Activated CD4-positive, alpha-beta memory T cell treated with anti-CD3 and anti-CD28 coated beads for 36 hours (primary cell): ENCODE measurements at regions not wholly inside any gene's neighbourhood (a gene's known extent, or its start where the extent isn't known, plus 50 kb on each side); places are given as distances from the start of the nearest gene placed in this dataset.
"Not testable (repeated sequence)": the region's sequence is repeated elsewhere in the genome, so short reads cannot be mapped to it uniquely, and the experiment has no call there.

ENCODE experiments used
- CTCF ChIA-PET: fragments of 350-600 bp; sonication (Branson Sonifier 250); formaldehyde crosslinking; loops from one replicate; lab custom pipeline; 2021; ENCODE audit warnings: antibody characterized with exemption, inconsistent platforms; lab: Charles Lee
- POLR2A ChIA-PET: fragments of 350-600 bp; sonication (Branson Sonifier 250); formaldehyde crosslinking; loops from one replicate; lab custom pipeline; 2021; ENCODE audit warnings: antibody characterized with exemption; lab: Charles Lee
- DNase-seq: peaks from one replicate; pipeline ENCODE4 v3.0.0-alpha.2; 2020
- H3K27ac Mint-ChIP-seq: one replicate; pipeline ENCODE4 v1.8.0; 2021; ENCODE audit warnings: mixed read lengths
- H3K27me3 Mint-ChIP-seq: one replicate; pipeline ENCODE4 v1.8.0; 2021; ENCODE audit warnings: mixed read lengths
- H3K36me3 Mint-ChIP-seq: one replicate; pipeline ENCODE4 v1.8.0; 2021; ENCODE audit warnings: mixed read lengths
- H3K4me1 Mint-ChIP-seq: one replicate; pipeline ENCODE4 v1.8.0; 2021; ENCODE audit warnings: low read depth, mixed read lengths
- H3K4me3 Mint-ChIP-seq: one replicate; pipeline ENCODE4 v1.8.0; 2021; ENCODE audit warnings: mild to moderate bottlenecking, mixed read lengths
- H3K9me3 Mint-ChIP-seq: one replicate; pipeline ENCODE4 v1.8.0; 2021; ENCODE audit warnings: mixed read lengths
- intact Hi-C: fragments of 100-400 bp; cut with micrococcal nuclease; formaldehyde crosslinking; loops from one replicate; pipeline ENCODE4 v1.15.1; 2023

DNA sequence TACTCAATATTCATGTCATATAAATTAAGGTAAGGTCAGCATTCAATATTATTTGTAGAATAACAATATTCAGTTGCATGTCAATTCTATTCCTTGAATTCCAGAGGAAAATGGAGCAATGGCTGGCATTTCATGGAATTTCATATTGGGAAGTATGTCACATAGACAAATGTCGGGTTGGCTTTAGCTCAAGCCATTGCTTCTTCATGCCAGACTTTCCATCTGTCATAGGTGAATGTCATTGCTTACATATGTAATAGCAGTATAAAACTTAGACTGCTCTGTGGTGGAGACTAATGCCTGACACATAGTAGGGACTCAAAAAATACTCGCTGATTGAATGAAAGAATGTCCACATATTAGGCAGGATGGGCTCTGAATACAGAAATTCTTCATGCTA lies 509.6 kb upstream of the CHORDC1 start:
- Mint-ChIP-seq H3K4me3 (no peak overlapping the region), H3K4me1 (no peaks in the 10 kb centered on the region), H3K36me3 (no peaks in the 10 kb centered on the region), H3K9me3 (peaks cover 16% of the 10 kb centered on the region), H3K27me3 (no peaks in the 10 kb centered on the region), H3K27ac (no peak overlapping the region)
- no peak for DNase-seq
- POLR2A ChIA-PET: no interaction called here
- intact Hi-C loops: no loop called here
- CTCF ChIA-PET: no interaction called here

DNA sequence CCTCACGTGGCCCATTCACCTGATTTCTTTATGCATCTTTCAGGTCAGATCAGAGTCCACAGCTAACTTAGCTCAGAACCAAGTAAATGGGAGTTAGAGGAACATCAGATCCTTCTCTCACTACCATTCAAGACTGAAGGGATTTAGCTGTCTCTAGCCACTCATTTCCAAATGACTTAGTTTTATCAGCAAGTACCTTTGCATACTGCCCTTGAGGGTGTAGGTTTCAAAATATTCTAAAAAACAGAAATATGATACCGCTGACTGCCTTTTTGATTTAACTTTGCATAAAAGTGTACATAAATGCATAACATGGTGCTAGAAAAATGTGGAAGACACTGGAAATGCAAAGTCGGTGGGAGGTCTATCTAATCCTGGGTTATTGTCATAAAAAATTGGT lies 500.6 kb upstream of the CHORDC1 start:
- Mint-ChIP-seq H3K4me3 (no peak overlapping the region), H3K36me3 (no peaks in the 10 kb centered on the region), H3K27me3 (no peaks in the 10 kb centered on the region), H3K27ac (no peak overlapping the region), H3K4me1 (no peaks in the 10 kb centered on the region), H3K9me3 (peaks cover 8% of the 10 kb centered on the region)
- intact Hi-C loops: no loop called here
- DNase-seq: no peak
- ChIA-PET CTCF (no interaction called here), POLR2A (no interaction called here)

DNA sequence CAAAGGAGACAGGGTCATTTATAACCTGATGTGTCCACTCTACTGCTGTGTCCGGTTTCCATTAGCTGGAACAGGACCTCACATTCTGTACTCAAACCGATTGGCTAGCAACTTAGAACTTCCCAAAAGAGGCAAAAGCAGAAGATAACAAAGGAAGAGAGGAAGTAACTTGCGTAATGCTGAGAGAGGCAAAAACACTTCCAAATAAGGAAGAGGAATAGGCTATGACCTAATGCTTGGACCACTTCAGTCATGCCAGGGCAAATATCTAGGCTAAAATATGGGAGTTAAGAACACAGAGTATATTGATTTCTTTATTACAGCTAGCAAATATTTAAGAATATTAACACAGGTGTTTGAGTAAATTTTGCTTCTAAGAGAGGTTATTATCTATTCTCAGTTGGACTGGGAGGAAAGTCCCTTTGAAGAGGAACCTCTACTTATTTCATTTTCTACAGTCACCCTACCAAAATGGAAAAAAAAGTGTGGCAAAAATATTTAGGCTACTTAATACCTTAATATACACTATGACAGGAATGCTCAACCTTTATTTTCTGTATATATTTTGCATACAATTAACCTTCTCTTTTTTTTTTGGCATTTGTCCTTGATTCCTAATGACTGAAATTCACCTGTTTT lies 499.8 kb upstream of the CHORDC1 start:
- ChIA-PET CTCF (no interaction called here), POLR2A (no interaction called here)
- no peaks in the 10 kb centered on the region for H3K36me3 Mint-ChIP-seq
- H3K4me1 Mint-ChIP-seq: no peaks in the 10 kb centered on the region
- no peak overlapping the region for H3K4me3 Mint-ChIP-seq
- H3K9me3 Mint-ChIP-seq: peaks cover 7% of the 10 kb centered on the region
- no peak overlapping the region for H3K27ac Mint-ChIP-seq
- H3K27me3 Mint-ChIP-seq: no peaks in the 10 kb centered on the region
- no peak for DNase-seq
- intact Hi-C loops: no loop called here

DNA sequence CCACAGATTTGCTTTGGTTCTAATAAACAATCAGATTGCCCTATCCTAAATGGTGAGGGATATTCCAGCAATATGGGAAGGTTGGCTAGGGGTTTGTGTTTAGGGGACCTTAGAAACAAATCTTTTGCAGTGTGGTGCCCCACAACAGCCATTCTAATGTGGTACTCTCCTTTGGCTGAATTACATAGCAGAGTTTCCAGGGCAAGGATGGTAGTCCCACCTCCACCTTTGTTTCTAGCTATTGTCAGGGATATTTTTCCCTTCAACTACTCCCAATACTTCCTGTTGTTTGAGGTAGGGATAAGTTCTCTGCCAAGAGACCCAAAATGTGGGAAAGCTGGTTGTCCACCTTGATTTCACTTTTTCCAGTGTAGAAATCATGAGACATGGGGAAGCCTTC lies 494.7 kb upstream of the CHORDC1 start:
- CTCF ChIA-PET: no interaction called here
- no peak overlapping the region for H3K4me3 Mint-ChIP-seq
- H3K27me3 Mint-ChIP-seq: no peaks in the 10 kb centered on the region
- POLR2A ChIA-PET: no interaction called here
- no peaks in the 10 kb centered on the region for H3K36me3 Mint-ChIP-seq
- no peak overlapping the region for H3K27ac Mint-ChIP-seq
- DNase-seq: no peak
- intact Hi-C loops: no loop called here
- peaks cover 30% of the 10 kb centered on the region for H3K9me3 Mint-ChIP-seq
- H3K4me1 Mint-ChIP-seq: no peaks in the 10 kb centered on the region

DNA sequence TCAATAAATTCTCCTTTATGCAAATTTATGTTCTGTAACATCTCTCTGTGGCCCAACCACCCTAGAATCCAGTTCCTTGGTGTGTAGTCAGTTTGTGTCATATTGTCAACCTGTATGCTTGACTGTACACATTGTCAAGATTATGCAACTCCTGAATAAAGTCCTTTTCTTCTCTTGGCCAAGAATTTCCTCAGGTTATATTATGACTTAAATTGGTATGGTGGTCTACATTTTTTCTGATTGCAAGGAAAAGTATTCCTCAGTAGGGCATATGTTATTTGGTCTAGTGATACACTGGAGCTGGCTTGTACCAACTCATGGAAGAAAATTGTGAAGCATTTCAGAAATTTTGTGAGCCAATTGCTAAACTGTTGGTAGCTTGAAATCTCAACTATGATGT lies 482.8 kb upstream of the CHORDC1 start:
- DNase-seq: no peak
- no peaks in the 10 kb centered on the region for H3K27me3 Mint-ChIP-seq
- CTCF ChIA-PET: no interaction called here
- intact Hi-C loops: no loop called here
- H3K27ac Mint-ChIP-seq: no peak overlapping the region
- POLR2A ChIA-PET: no interaction called here
- no peak overlapping the region for H3K4me3 Mint-ChIP-seq
- peaks cover 7% of the 10 kb centered on the region for H3K9me3 Mint-ChIP-seq
- H3K4me1 Mint-ChIP-seq: no peaks in the 10 kb centered on the region
- no peaks in the 10 kb centered on the region for H3K36me3 Mint-ChIP-seq

DNA sequence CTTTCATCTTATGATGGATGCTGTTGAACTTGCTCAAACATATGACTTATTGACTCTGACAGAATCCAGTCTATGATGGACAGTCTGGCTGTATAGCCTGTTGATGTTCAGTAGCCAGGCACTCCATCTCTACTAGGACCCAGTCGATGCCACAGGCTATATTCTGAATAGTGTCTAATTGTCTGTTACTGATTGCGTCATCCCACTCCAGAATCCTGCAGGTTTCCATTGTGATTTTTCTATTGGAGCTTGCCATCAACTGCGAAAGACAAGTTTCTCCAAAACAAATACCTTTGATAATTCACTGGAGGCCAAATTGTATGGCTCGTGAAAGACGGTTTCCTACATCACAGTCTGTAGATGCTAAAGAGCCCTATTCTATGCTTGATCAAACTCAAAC lies 481.7 kb upstream of the CHORDC1 start:
- Mint-ChIP-seq H3K4me3 (no peak overlapping the region), H3K36me3 (no peaks in the 10 kb centered on the region), H3K4me1 (no peaks in the 10 kb centered on the region), H3K27ac (no peak overlapping the region), H3K27me3 (no peaks in the 10 kb centered on the region), H3K9me3 (peaks cover 7% of the 10 kb centered on the region)
- CTCF ChIA-PET: no interaction called here
- intact Hi-C loops: no loop called here
- POLR2A ChIA-PET: no interaction called here
- DNase-seq: no peak

DNA sequence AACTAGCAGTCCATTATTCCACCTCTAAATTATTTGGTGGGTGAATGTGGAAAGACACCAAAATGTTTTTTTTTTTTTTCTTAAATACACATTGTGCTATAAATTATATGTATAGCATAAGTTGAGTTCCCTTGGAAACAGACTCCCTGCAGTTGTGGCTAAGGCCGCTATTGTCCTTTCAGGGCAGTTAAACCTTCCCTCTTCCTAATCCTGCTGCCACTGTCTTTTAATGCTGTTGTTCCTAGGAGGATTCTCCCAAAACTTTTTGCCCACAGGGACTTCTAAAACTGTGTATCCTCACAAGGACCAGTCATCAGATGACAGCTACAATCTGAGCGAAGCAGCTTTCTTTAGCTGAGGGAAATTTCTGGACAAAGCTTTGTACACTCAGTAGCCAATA lies 478.9 kb upstream of the CHORDC1 start:
- H3K4me1 Mint-ChIP-seq: no peaks in the 10 kb centered on the region
- POLR2A ChIA-PET: no interaction called here
- no peak overlapping the region for H3K4me3 Mint-ChIP-seq
- H3K36me3 Mint-ChIP-seq: no peaks in the 10 kb centered on the region
- no peak for DNase-seq
- peaks cover 7% of the 10 kb centered on the region for H3K9me3 Mint-ChIP-seq
- intact Hi-C loops: no loop called here
- CTCF ChIA-PET: no interaction called here
- H3K27ac Mint-ChIP-seq: no peak overlapping the region
- no peaks in the 10 kb centered on the region for H3K27me3 Mint-ChIP-seq

DNA sequence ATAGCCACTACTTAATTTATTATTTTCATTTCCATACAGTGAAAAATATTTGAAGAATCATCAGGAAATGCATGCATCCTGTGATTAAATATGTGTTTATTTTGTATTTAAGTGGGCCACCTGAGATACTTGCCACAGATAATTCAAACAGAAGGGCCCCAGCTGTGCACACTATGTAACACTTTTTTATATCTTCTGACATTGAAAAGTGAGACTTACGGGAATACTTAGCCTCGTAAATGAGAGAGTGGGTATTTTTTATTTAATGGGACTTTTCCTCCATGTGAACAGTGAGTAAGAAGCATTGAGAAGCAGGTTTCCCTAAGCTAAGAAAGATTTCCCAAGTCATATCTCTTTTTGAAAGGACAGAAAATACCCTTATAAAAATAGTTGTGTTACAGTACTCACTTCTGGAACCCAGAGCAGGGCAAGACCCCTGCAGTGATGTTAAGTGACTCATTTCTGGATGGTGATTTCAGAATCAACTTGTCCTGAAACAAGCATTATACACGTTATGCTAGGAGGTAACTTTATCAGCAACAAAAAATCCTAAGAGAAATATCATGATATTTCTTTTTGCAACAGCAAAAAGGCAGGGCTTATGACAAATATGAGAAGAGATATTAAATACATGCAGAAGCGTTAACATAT lies 478.1 kb upstream of the CHORDC1 start:
- Mint-ChIP-seq H3K36me3 (no peaks in the 10 kb centered on the region), H3K9me3 (peaks cover 5% of the 10 kb centered on the region), H3K27me3 (no peaks in the 10 kb centered on the region), H3K27ac (no peak overlapping the region), H3K4me3 (no peak overlapping the region), H3K4me1 (no peaks in the 10 kb centered on the region)
- intact Hi-C loops: no loop called here
- ChIA-PET CTCF (no interaction called here), POLR2A (no interaction called here)
- DNase-seq: no peak

DNA sequence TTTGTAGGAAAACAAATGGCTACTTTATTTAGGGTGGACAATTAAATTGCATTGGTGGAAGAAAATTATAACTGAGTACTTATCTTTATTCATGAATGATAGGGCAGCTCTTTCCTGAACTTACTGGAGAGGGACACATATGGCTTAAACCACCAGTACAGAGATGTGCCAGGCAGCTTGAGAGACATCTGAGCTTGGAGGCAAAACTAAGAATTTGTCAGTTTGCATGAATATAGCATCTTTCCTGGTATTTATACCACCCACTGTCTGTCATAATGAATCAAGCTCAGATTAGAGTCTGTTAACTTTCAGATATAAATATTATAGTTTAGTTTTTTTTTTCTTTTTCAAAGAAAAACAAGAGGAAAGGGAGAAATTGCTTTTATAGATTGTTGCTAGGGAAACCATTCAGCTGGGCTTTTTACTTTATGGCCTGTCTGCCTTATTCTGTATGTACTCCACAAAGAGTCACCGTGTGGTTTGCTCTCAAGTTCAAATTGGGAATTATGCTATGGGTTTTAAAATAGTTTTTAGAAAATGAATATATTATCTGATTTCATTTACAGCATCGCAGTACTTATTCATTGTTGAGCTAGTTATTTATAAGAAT lies 477.0 kb upstream of the CHORDC1 start:
- POLR2A ChIA-PET: no interaction called here
- Mint-ChIP-seq H3K27ac (no peak overlapping the region), H3K4me1 (no peaks in the 10 kb centered on the region), H3K27me3 (no peaks in the 10 kb centered on the region), H3K4me3 (no peak overlapping the region), H3K9me3 (peaks cover 3% of the 10 kb centered on the region), H3K36me3 (no peaks in the 10 kb centered on the region)
- intact Hi-C loops: no loop called here
- CTCF ChIA-PET: no interaction called here
- DNase-seq: no peak

DNA sequence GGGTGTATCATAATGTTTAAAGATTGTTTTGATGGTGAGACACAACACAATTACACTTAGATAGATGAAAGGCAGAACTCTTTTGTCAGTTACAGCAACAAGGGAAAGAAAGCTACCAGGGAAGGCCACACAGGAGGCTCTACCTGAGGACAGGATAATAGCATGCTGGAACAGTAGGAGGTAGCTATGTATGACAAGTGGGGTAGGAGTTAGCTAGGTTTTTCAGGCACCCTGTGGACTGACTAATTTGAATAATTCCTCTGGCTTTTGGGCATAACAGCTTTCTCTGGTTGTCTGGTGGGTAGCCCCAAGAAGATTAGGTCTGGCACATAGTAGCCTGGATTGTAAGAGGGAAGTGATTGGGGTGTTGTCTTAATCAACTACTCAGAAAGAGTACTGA lies 475.4 kb upstream of the CHORDC1 start:
- ChIA-PET POLR2A (no interaction called here), CTCF (no interaction called here)
- intact Hi-C loops: no loop called here
- no peak for DNase-seq
- Mint-ChIP-seq H3K27me3 (no peaks in the 10 kb centered on the region), H3K27ac (no peak overlapping the region), H3K4me1 (no peaks in the 10 kb centered on the region), H3K36me3 (no peaks in the 10 kb centered on the region), H3K4me3 (no peak overlapping the region), H3K9me3 (peaks cover 7% of the 10 kb centered on the region)

DNA sequence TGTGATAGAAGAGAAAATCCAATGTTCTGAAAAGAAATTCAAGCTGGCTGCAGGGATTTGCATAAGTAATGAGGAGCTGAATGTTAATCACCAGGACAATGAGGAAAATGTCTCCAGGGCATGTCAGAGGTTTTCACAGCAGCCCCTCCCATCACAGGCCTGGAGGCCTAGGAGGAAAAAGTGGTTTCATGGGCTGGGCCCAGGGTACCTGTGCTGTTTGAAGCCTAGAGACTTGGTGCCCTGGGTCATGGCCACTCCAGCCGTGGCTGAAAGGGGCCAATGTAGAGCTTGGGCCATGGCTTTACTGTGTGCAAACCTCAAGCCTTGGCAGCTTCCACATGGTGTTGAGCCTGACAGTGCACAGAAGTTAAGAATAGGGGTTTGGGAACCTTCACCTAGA lies 452.6 kb upstream of the CHORDC1 start:
- H3K27me3 Mint-ChIP-seq, CTCF ChIA-PET, DNase-seq, H3K4me1 Mint-ChIP-seq, intact Hi-C loops, POLR2A ChIA-PET, H3K36me3 Mint-ChIP-seq, H3K4me3 Mint-ChIP-seq, H3K27ac Mint-ChIP-seq: not testable (repeated sequence)
- H3K9me3 Mint-ChIP-seq: peaks cover 12% of the 10 kb centered on the region

DNA sequence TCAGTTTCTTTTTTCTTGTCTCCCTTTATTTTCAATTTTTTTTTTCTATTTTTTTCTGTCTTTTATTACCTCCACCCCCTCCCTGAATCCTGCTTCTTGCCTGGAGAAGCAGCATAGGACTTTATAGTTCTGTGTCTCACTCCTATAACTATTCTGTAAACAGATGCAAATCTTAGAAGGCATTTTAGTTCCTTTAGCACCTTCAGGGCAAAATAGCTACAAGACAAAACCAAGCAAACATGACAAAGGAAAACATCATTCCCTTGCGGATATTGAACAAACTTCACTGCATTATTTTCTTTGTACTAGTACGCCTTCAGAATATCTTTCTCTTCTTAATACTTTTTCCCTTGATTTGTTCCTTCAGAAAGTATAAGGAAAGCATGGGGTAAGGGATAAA lies 446.2 kb upstream of the CHORDC1 start:
- intact Hi-C loops: no loop called here
- H3K4me3 Mint-ChIP-seq: no peak overlapping the region
- CTCF ChIA-PET: no interaction called here
- DNase-seq: no peak
- no peaks in the 10 kb centered on the region for H3K4me1 Mint-ChIP-seq
- no peaks in the 10 kb centered on the region for H3K27me3 Mint-ChIP-seq
- POLR2A ChIA-PET: no interaction called here
- no peak overlapping the region for H3K27ac Mint-ChIP-seq
- H3K9me3 Mint-ChIP-seq: peaks cover 11% of the 10 kb centered on the region
- H3K36me3 Mint-ChIP-seq: no peaks in the 10 kb centered on the region

DNA sequence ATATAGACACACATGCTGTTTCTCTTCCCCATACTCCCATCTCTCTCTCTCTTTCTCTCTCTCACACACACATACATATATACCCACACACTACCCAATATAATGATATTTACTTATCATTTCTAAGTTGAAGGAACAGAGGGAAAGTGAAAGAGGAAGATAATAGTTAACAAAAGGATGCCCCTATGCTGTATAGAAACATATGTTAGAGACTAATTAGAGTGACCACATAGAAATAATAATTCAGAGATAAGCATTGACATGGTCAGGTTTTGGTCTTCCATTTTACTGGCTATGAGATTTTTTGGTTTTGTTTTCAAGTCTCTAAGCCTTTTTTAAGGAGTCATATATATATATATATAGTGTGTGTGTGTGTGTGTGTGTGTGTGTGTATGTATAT lies 445.7 kb upstream of the CHORDC1 start:
- H3K9me3 Mint-ChIP-seq: peaks cover 11% of the 10 kb centered on the region
- CTCF ChIA-PET: no interaction called here
- no peak overlapping the region for H3K27ac Mint-ChIP-seq
- no peaks in the 10 kb centered on the region for H3K4me1 Mint-ChIP-seq
- no peaks in the 10 kb centered on the region for H3K36me3 Mint-ChIP-seq
- H3K4me3 Mint-ChIP-seq: no peak overlapping the region
- no peak for DNase-seq
- no peaks in the 10 kb centered on the region for H3K27me3 Mint-ChIP-seq
- POLR2A ChIA-PET: no interaction called here
- intact Hi-C loops: no loop called here
